Bone marrow (tissue), 2 donors: ENCODE measurements at regions not wholly inside any gene's neighbourhood (a gene's known extent, or its start where the extent isn't known, plus 50 kb on each side); places are given as distances from the start of the nearest gene placed in this dataset.

Experiments
- DNase-seq, 2 donors: peaks; one replicate each; lab custom pipeline; 2025; lab: John Stamatoyannopoulos, UW

- no peak for DNase-seq
These were observed 1331.1 kb upstream of the ADGRL3 start for GRCh38 chr4:59869056-59869455.

GRCh38 chr4:59869559-59869958 lies 1330.6 kb upstream of the ADGRL3 start:
- DNase-seq: no peak

GRCh38 chr4:59881632-59882031 lies 1318.5 kb upstream of the ADGRL3 start:
- DNase-seq: no peak

GRCh38 chr4:59904331-59904730 lies 1295.8 kb upstream of the ADGRL3 start:
- no peak for DNase-seq

- no peak for DNase-seq
These were observed 1279.7 kb upstream of the ADGRL3 start for GRCh38 chr4:59920416-59920815.

- no peak for DNase-seq
These were observed 1274.8 kb upstream of the ADGRL3 start for GRCh38 chr4:59925290-59925689.

- DNase-seq: no peak
These were observed 1263.6 kb upstream of the ADGRL3 start for GRCh38 chr4:59936566-59936965.

GRCh38 chr4:59938166-59938565 lies 1262.0 kb upstream of the ADGRL3 start:
- no peak for DNase-seq

- DNase-seq: no peak
These were observed 1254.8 kb upstream of the ADGRL3 start for GRCh38 chr4:59945277-59945676.

GRCh38 chr4:59945716-59946115 lies 1254.4 kb upstream of the ADGRL3 start:
- no peak for DNase-seq

GRCh38 chr4:59956366-59956765 lies 1243.8 kb upstream of the ADGRL3 start:
- DNase-seq: no peak

GRCh38 chr4:59960143-59960542 lies 1240.0 kb upstream of the ADGRL3 start:
- DNase-seq: no peak

GRCh38 chr4:59966758-59967157 lies 1233.4 kb upstream of the ADGRL3 start:
- no peak for DNase-seq

- no peak for DNase-seq
These were observed 1231.3 kb upstream of the ADGRL3 start for GRCh38 chr4:59968796-59969195.

- no peak for DNase-seq
These were observed 1230.2 kb upstream of the ADGRL3 start for GRCh38 chr4:59969909-59970308.

- DNase-seq: no peak
These were observed 1228.2 kb upstream of the ADGRL3 start for GRCh38 chr4:59971952-59972351.

GRCh38 chr4:59973492-59973891 lies 1226.6 kb upstream of the ADGRL3 start:
- no peak for DNase-seq

GRCh38 chr4:59979061-59979460 lies 1221.1 kb upstream of the ADGRL3 start:
- DNase-seq: no peak

- no peak for DNase-seq
These were observed 1216.3 kb upstream of the ADGRL3 start for GRCh38 chr4:59983852-59984251.

- no peak for DNase-seq
These were observed 1212.8 kb upstream of the ADGRL3 start for GRCh38 chr4:59987289-59987688.

- DNase-seq: no peak
These were observed 1206.0 kb upstream of the ADGRL3 start for GRCh38 chr4:59994118-59994517.

GRCh38 chr4:60002603-60003337 lies 1197.4 kb upstream of the ADGRL3 start:
- no peak for DNase-seq

- DNase-seq: no peak
These were observed 1186.5 kb upstream of the ADGRL3 start for GRCh38 chr4:60013464-60014184.

- DNase-seq: no peak
These were observed 1183.2 kb upstream of the ADGRL3 start for GRCh38 chr4:60016971-60017370.
